WTC11 (cell line): ENCODE measurements at regions not wholly inside any gene's neighbourhood (a gene's known extent, or its start where the extent isn't known, plus 50 kb on each side); places are given as distances from the start of the nearest gene placed in this dataset.

Experiments
- ATAC-seq: fragments of 200-7000 bp; cut with Tn5 transposase; 2 replicates; pipeline ENCODE4 v1.10.0; 2021; ENCODE audit warnings: mild to moderate bottlenecking, moderate library complexity
- CTCF ChIA-PET: fragments of 300-600 bp; sonication (Branson Sonifier 250); formaldehyde crosslinking; loops from one replicate; lab custom pipeline; 2021; ENCODE audit warnings: antibody characterized with exemption; lab: Charles Lee
- POLR2A ChIA-PET: fragments of 350-600 bp; sonication (Branson Sonifier 250); formaldehyde crosslinking; loops from one replicate; lab custom pipeline; 2021; ENCODE audit warnings: antibody characterized with exemption; lab: Charles Lee
- DNase-seq: peaks from one replicate; pipeline ENCODE4 v3.0.0; 2021; ENCODE audit warnings: low spot score
- H3K27ac Mint-ChIP-seq: 2 replicates; pipeline ENCODE4 v1.8.0; 2021; ENCODE audit warnings: mixed read lengths
- H3K27me3 Mint-ChIP-seq: 2 replicates; pipeline ENCODE4 v1.8.0; 2021; ENCODE audit warnings: low read depth, mild to moderate bottlenecking, moderate library complexity, mixed read lengths
- H3K36me3 Mint-ChIP-seq: 2 replicates; pipeline ENCODE4 v1.8.0; 2021; ENCODE audit warnings: mixed read lengths
- H3K4me1 Mint-ChIP-seq: 2 replicates; pipeline ENCODE4 v1.8.0; 2022; ENCODE audit warnings: mixed read lengths
- H3K4me3 Mint-ChIP-seq: 2 replicates; pipeline ENCODE4 v1.8.0; 2021; ENCODE audit warnings: mild to moderate bottlenecking, moderate library complexity, mixed read lengths
- H3K9me3 Mint-ChIP-seq: 2 replicates; pipeline ENCODE4 v1.8.0; 2021; ENCODE audit warnings: mixed read lengths
- CREB1 ChIP-seq: sonication (generic); formaldehyde crosslinking; IDR thresholded peaks from 2 replicates; pipeline ENCODE4 v1.8.0; 2023; ENCODE audit warnings: mild to moderate bottlenecking, missing genetic modification reagents
- MXD4 ChIP-seq: fragments of 250-450 bp; sonication (Bioruptor Pico); IDR thresholded peaks from 2 replicates; pipeline ENCODE4 v1.8.0; 2021; ENCODE audit warnings: mild to moderate bottlenecking, moderate library complexity, borderline replicate concordance
- NFE2L1 ChIP-seq: sonication (generic); formaldehyde crosslinking; IDR thresholded peaks from 2 replicates; pipeline ENCODE4 v1.8.1; 2023; ENCODE audit warnings: missing genetic modification reagents
- SMAD4 ChIP-seq: sonication (generic); formaldehyde crosslinking; IDR thresholded peaks from 2 replicates; pipeline ENCODE4 v1.8.0; 2022; ENCODE audit warnings: mild to moderate bottlenecking, missing genetic modification reagents
- TEAD1 ChIP-seq: sonication (generic); formaldehyde crosslinking; IDR thresholded peaks from 2 replicates; pipeline ENCODE4 v1.8.0; 2022; ENCODE audit warnings: mild to moderate bottlenecking, missing genetic modification reagents
- ZNF423 ChIP-seq: fragments of 250-450 bp; sonication (Bioruptor Pico); IDR thresholded peaks from 2 replicates; pipeline ENCODE4 v2.1.2; 2022; ENCODE audit warnings: mild to moderate bottlenecking, moderate library complexity
- TF ChIP-seq, protein P1 (sequence below): sonication (generic); formaldehyde crosslinking; IDR thresholded peaks from 2 replicates; pipeline ENCODE4 v1.8.0; 2023; ENCODE audit warnings: mild to moderate bottlenecking, missing genetic modification reagents
- TF ChIP-seq, protein P2 (sequence below): sonication (generic); formaldehyde crosslinking; IDR thresholded peaks from 2 replicates; pipeline ENCODE4 v1.8.1; 2023; ENCODE audit warnings: mild to moderate bottlenecking, missing genetic modification reagents
- TF ChIP-seq, protein P3 (sequence below): sonication (generic); formaldehyde crosslinking; IDR thresholded peaks from 2 replicates; pipeline ENCODE4 v1.8.1; 2023; ENCODE audit warnings: mild to moderate bottlenecking, missing genetic modification reagents, borderline replicate concordance
- TF ChIP-seq, protein P4 (sequence below): sonication (generic); formaldehyde crosslinking; conservative IDR thresholded peaks from 2 replicates; pipeline ENCODE4 v1.8.1; 2023; ENCODE audit warnings: mild to moderate bottlenecking, low read depth, missing genetic modification reagents, moderate library complexity

DNA sequence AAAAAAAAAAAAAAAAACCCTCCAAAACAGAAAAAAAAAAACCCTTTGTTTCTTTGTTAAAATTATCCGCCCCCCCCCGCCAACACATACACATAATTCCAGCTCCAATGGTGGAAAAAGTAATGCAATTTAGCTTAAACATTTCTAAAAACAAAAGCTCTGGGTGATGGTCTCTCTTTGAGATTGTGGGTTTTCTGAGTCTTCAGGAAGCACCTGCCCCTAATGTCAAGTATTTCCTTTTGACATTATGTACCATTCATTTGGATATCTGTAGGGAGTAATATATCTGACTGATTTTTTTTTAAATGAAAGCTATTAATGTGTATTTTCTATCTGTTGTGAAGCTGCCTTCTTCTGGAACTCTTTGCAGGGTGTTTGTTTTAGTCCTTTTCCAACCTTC, 389.7 kb downstream of the TAF11L14 start (continued):
- TF ChIP-seq, protein P1, sequence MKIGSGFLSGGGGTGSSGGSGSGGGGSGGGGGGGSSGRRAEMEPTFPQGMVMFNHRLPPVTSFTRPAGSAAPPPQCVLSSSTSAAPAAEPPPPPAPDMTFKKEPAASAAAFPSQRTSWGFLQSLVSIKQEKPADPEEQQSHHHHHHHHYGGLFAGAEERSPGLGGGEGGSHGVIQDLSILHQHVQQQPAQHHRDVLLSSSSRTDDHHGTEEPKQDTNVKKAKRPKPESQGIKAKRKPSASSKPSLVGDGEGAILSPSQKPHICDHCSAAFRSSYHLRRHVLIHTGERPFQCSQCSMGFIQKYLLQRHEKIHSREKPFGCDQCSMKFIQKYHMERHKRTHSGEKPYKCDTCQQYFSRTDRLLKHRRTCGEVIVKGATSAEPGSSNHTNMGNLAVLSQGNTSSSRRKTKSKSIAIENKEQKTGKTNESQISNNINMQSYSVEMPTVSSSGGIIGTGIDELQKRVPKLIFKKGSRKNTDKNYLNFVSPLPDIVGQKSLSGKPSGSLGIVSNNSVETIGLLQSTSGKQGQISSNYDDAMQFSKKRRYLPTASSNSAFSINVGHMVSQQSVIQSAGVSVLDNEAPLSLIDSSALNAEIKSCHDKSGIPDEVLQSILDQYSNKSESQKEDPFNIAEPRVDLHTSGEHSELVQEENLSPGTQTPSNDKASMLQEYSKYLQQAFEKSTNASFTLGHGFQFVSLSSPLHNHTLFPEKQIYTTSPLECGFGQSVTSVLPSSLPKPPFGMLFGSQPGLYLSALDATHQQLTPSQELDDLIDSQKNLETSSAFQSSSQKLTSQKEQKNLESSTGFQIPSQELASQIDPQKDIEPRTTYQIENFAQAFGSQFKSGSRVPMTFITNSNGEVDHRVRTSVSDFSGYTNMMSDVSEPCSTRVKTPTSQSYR (CRISPR knock-in tag): no peak
- TF ChIP-seq CREB1 (CRISPR knock-in tag): no peak
- TF ChIP-seq, all 79 proteins: peak for 0

DNA sequence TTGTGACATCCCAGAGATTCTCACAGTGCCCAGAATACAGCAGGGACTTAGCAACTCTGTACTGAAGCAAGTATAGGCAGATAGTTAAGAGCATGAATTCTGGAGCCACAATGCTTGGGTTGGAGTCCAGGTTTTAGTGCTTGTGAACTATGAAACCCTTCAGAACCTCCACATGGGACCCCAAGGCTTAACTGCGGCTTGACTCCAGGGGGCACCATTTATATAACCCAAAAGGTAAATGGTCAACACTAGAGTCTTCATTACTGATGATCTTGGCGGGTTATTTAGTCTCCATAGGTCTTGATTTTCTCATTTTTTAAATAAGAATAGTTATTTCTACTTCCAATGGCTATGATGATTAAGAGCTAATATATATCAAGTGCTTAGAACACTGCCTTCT, 390.3 kb downstream of the TAF11L14 start:
- Mint-ChIP-seq H3K27me3 (no peaks in the 10 kb centered on the region), H3K4me1 (no peaks in the 10 kb centered on the region), H3K27ac (no peak overlapping the region), H3K9me3 (peaks cover 5% of the 10 kb centered on the region), H3K36me3 (no peaks in the 10 kb centered on the region), H3K4me3 (no peak overlapping the region)
- peak; percentile 67 for ATAC-seq
- ChIA-PET CTCF (interaction anchor here (1.2 kb wide), 1 partner anchor 808 kb away, joined by 4 read pairs; no protein-coding TSS in a partner anchor), POLR2A (interaction anchor here (0.6 kb wide), 1 partner anchor 1209 kb away, joined by 4 read pairs; no protein-coding TSS in a partner anchor)
- DNase-seq: peak; percentile 12
- TF ChIP-seq NFE2L1: no peak
- TF ChIP-seq, protein P2, sequence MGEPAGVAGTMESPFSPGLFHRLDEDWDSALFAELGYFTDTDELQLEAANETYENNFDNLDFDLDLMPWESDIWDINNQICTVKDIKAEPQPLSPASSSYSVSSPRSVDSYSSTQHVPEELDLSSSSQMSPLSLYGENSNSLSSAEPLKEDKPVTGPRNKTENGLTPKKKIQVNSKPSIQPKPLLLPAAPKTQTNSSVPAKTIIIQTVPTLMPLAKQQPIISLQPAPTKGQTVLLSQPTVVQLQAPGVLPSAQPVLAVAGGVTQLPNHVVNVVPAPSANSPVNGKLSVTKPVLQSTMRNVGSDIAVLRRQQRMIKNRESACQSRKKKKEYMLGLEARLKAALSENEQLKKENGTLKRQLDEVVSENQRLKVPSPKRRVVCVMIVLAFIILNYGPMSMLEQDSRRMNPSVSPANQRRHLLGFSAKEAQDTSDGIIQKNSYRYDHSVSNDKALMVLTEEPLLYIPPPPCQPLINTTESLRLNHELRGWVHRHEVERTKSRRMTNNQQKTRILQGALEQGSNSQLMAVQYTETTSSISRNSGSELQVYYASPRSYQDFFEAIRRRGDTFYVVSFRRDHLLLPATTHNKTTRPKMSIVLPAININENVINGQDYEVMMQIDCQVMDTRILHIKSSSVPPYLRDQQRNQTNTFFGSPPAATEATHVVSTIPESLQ (CRISPR knock-in tag): no peak
- TF ChIP-seq SMAD4 (CRISPR knock-in tag): no peak
- TF ChIP-seq MXD4 (CRISPR knock-in tag): no peak
- TF ChIP-seq TEAD1 (CRISPR knock-in tag): no peak
- TF ChIP-seq, all 79 proteins: peak for 0

DNA sequence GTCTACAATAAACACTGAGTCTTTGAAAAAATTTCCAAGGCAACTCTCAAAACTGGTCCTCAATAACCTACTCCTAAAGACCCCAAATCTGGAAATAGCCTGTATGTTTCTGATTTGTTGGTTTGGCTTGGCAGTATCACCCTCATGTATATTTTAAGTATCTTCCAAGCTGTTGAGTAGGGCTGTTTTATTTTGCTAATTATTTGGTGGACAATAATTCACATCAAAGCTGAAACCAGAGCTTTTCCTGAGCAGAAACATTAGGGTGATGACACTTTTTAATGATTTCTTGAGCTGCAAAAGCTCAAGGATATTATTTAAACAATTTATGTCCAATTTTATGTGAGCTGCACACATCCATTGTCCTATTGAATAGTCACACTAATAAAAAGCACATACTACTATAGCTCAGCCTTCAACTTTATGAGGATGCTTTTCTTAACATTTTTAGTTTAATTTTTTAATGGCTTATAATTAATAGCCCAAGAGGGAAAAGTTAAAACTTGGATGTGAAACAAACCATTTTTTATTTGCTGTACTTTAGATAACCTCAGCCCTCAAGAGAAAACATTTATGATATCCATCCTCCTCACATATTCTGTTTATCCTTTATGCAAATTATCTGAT, 393.1 kb downstream of the TAF11L14 start:
- H3K27ac Mint-ChIP-seq: no peak overlapping the region
- H3K36me3 Mint-ChIP-seq: no peaks in the 10 kb centered on the region
- H3K9me3 Mint-ChIP-seq: peaks cover 12% of the 10 kb centered on the region

More for the DNA sequence above, 393.1 kb downstream of the TAF11L14 start:
- Mint-ChIP-seq H3K27me3 (no peaks in the 10 kb centered on the region), H3K4me3 (no peak overlapping the region), H3K4me1 (no peaks in the 10 kb centered on the region)
- TF ChIP-seq ZNF423 (CRISPR knock-in tag): no peak
- TF ChIP-seq, protein P3, sequence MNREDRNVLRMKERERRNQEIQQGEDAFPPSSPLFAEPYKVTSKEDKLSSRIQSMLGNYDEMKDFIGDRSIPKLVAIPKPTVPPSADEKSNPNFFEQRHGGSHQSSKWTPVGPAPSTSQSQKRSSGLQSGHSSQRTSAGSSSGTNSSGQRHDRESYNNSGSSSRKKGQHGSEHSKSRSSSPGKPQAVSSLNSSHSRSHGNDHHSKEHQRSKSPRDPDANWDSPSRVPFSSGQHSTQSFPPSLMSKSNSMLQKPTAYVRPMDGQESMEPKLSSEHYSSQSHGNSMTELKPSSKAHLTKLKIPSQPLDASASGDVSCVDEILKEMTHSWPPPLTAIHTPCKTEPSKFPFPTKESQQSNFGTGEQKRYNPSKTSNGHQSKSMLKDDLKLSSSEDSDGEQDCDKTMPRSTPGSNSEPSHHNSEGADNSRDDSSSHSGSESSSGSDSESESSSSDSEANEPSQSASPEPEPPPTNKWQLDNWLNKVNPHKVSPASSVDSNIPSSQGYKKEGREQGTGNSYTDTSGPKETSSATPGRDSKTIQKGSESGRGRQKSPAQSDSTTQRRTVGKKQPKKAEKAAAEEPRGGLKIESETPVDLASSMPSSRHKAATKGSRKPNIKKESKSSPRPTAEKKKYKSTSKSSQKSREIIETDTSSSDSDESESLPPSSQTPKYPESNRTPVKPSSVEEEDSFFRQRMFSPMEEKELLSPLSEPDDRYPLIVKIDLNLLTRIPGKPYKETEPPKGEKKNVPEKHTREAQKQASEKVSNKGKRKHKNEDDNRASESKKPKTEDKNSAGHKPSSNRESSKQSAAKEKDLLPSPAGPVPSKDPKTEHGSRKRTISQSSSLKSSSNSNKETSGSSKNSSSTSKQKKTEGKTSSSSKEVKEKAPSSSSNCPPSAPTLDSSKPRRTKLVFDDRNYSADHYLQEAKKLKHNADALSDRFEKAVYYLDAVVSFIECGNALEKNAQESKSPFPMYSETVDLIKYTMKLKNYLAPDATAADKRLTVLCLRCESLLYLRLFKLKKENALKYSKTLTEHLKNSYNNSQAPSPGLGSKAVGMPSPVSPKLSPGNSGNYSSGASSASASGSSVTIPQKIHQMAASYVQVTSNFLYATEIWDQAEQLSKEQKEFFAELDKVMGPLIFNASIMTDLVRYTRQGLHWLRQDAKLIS (CRISPR knock-in tag): no peak
- TF ChIP-seq, protein P4, sequence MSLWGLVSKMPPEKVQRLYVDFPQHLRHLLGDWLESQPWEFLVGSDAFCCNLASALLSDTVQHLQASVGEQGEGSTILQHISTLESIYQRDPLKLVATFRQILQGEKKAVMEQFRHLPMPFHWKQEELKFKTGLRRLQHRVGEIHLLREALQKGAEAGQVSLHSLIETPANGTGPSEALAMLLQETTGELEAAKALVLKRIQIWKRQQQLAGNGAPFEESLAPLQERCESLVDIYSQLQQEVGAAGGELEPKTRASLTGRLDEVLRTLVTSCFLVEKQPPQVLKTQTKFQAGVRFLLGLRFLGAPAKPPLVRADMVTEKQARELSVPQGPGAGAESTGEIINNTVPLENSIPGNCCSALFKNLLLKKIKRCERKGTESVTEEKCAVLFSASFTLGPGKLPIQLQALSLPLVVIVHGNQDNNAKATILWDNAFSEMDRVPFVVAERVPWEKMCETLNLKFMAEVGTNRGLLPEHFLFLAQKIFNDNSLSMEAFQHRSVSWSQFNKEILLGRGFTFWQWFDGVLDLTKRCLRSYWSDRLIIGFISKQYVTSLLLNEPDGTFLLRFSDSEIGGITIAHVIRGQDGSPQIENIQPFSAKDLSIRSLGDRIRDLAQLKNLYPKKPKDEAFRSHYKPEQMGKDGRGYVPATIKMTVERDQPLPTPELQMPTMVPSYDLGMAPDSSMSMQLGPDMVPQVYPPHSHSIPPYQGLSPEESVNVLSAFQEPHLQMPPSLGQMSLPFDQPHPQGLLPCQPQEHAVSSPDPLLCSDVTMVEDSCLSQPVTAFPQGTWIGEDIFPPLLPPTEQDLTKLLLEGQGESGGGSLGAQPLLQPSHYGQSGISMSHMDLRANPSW (CRISPR knock-in tag): no peak
- ChIA-PET POLR2A (no interaction called here), CTCF (no interaction called here)
- ATAC-seq (no peak), DNase-seq (no peak)
